ENCODE measurements at regions not wholly inside any gene's neighbourhood (a gene's known extent, or its start where the extent isn't known, plus 50 kb on each side); places are given as distances from the start of the nearest gene placed in this dataset.

DNA sequence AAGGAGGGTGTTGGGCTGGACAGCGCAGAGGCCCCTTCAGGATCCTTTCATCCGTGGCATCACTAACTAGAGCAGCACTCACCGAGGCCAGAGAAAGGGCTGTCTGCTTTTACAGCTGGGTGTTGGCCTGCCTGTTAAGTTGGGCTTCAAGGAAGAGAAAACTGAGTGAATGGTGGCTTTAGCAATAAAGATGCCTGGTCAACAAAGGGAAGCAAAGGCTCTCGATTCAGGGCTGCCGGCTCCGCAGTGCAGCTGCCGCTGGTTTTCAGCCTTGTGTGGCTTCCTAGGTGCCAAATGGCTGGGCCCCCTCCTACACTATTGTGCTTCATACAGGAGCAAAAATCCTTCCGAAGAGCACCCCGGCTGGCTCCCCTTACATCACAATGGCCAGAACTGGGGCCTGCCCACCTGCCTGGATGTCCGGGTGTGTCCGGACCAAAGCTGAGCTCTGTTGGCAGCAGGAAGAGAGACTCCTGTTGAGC is 61.0 kb upstream of the GPR45 start:
- TF ChIP-seq, protein P1, sequence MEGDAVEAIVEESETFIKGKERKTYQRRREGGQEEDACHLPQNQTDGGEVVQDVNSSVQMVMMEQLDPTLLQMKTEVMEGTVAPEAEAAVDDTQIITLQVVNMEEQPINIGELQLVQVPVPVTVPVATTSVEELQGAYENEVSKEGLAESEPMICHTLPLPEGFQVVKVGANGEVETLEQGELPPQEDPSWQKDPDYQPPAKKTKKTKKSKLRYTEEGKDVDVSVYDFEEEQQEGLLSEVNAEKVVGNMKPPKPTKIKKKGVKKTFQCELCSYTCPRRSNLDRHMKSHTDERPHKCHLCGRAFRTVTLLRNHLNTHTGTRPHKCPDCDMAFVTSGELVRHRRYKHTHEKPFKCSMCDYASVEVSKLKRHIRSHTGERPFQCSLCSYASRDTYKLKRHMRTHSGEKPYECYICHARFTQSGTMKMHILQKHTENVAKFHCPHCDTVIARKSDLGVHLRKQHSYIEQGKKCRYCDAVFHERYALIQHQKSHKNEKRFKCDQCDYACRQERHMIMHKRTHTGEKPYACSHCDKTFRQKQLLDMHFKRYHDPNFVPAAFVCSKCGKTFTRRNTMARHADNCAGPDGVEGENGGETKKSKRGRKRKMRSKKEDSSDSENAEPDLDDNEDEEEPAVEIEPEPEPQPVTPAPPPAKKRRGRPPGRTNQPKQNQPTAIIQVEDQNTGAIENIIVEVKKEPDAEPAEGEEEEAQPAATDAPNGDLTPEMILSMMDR (IDR thresholded peaks at IDR 0.05; ENCODE audit: low read length) = no peak
- no peak for TF ChIP-seq EZH2 (optimal IDR thresholded peaks at IDR 0.05; ENCODE audit: low read depth, low read length)
- TF ChIP-seq EZH2phosphoT487 (IDR thresholded peaks at IDR 0.05; ENCODE audit: low read length) = no peak

Measured in MM.1S (cell line).